H1 (cell line): ENCODE measurements at regions not wholly inside any gene's neighbourhood (a gene's known extent, or its start where the extent isn't known, plus 50 kb on each side); places are given as distances from the start of the nearest gene placed in this dataset.

Source experiments
- SP2 ChIP-seq: IDR thresholded peaks from 2 replicates; pipeline ENCODE4 v1.6.1; 2012; ENCODE audit warnings: mild to moderate bottlenecking, low read length, inconsistent platforms
- TBP ChIP-seq: IDR thresholded peaks from 2 replicates; pipeline ENCODE4 v1.6.1; 2011; ENCODE audit warnings: low read depth, low read length, improper control_type of control experiment

- TF ChIP-seq TBP, result no peak
- TF ChIP-seq SP2, result no peak
These were observed 69.1 kb upstream of the KLF14 start (continued) for GRCh38 chr7:130803127-130803526.
